Cerebellar cortex (tissue), 1 donor: ENCODE measurements at regions not wholly inside any gene's neighbourhood (a gene's known extent, or its start where the extent isn't known, plus 50 kb on each side); places are given as distances from the start of the nearest gene placed in this dataset.
"Not testable (repeated sequence)": the region's sequence is repeated elsewhere in the genome, so short reads cannot be mapped to it uniquely, and the experiment has no call there.

Experiments used
- DNase-seq: peaks from one replicate; pipeline ENCODE4 v3.0.0-alpha.2; 2015; ENCODE audit warnings: low spot score

DNA sequence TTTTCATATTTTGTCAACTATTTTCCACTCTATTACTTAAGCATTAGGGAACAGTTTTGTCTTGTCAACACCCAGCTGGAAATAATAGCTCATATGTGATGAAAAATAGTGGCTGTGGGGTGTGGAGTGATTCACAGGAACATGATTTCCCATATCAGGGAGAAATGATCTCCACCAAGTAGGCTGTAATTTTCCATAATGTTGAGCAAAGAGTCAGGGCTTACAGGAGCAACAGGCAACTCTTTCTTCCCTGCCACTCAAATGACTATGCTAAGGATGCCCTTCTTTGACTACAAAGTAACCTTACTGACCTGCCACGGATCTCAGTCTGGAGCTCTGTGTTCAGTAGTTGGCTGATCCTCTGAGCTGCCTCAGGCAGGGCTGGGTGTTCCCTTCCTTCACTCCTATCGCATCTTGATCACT is 90.0 kb upstream of the GATB start:
- DNase-seq, result no peak

DNA sequence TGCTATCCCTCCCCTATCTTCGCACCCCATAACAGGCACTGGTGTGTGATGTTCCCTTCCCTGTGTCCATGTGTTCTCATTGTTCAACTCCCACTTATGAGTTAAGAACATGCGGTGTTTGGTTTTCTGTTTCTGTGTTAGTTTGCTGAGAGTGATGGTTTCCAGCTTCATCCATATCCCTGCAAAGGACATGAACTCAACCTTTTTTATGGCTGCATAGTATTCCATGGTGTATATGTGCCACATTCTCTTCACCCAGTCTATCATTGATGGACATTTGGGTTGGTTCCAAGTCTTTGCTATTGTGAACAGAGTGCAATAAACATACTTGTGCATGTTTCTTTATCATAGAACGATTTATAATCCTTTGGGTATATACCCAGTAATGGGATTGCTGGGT is 84.7 kb upstream of the GATB start:
- not testable (repeated sequence) for DNase-seq

- no peak for DNase-seq
Measured at GRCh38 chr4:151842430-151843079, 81.7 kb upstream of the GATB start.

- peak; percentile 40 for DNase-seq
Measured at GRCh38 chr4:151841107-151841506, 80.3 kb upstream of the GATB start.

DNA sequence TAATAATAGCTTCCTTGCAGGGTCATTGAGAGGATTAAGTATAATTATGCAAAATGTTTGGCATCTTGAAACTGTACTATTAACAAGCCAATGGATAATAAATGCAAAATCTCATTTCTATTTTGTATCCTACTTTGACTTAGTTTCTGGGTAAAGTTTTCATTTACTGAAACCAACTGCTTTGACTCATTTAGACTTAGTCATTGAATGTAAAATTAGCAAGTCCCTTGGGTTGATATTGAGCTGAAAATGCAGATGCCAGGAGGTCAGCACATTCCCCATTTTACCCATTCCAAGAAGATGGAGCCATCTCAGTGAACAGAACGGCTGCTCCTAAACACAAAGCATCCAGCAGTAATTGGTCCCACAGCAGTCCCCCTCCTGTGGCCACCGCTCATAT is 74.7 kb upstream of the GATB start:
- no peak for DNase-seq

GRCh38 chr4:151833174-151833573 is 72.4 kb upstream of the GATB start:
- DNase-seq, result no peak

DNA sequence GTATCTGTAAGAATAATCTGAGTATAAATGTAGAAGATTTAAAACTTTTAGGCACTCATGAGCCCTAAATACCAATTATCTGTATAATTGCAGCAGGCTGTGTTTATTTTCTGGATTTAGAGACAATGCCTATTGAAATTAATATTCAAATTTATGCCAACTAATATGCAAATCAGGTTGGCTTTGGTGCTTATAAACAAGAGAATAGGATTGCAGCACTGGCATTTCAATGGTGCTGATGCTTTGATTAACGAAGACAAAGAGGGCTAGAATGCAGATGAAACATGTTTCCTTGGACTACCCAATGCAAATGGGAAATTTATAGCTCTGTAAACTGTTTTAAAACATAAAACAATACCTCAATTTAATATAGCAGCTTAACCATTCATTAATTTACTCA is 70.7 kb upstream of the GATB start:
- no peak for DNase-seq

DNA sequence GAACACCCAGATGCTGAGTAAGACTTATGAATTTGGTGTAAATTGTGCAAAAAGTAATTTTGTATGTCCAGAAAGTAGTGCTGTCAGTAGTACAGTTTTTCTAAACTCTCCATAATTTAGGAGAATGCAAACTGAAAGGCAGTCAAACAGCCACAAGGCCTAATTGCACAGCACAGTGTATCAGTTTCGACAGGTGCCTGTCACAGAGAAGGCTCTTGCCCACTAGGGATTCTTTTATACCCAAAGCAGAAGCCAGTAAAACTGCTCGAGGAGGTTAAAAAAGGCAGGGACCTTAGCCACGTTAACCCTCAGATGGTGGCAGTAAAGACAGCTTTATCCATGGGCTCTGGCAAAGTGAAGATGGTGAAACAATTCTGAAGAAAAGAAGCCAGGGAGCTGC is 69.4 kb upstream of the GATB start:
- DNase-seq, result no peak

- DNase-seq, result no peak
Measured at GRCh38 chr4:151829309-151829708, 68.5 kb upstream of the GATB start.

DNA sequence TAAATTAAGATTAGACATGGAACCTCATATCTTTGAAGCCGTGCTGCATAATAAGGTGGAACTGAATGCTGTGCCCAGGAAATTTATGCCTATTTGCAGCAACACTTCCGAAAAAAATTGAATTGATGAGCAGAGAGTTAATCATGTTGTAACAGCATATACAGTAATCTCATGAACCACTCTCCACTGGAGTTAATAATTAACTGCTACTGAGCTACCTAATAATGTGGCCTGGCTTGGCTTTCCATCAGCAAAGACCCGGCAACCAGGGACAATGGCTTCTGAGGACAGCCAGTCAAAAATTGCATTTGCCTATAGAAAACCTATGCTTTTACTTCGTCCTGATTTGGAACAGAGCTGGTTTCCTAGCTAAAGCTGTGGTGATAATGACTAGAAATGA is 63.8 kb upstream of the GATB start:
- DNase-seq, result no peak

DNA sequence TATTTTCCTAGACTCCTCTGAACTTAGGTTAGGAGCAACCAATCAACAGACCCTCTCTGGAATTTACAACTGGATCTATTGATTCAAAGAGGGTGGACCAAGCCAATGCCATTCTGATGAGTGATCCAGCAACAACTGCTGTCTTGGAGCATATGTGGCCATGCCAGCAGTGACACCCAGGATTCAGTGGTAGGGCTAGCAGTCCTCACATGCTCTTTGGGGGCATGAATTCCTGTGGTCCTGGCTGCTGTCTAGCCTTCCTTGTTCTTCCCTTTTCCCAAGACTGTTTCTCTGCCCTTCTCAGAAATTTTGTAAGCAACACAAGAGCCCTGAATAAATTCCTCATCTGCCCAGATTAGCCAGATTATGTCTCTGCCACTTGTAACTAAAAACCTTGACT is 61.5 kb upstream of the GATB start:
- no peak for DNase-seq

GRCh38 chr4:151820004-151820403 is 59.2 kb upstream of the GATB start:
- no peak for DNase-seq

DNA sequence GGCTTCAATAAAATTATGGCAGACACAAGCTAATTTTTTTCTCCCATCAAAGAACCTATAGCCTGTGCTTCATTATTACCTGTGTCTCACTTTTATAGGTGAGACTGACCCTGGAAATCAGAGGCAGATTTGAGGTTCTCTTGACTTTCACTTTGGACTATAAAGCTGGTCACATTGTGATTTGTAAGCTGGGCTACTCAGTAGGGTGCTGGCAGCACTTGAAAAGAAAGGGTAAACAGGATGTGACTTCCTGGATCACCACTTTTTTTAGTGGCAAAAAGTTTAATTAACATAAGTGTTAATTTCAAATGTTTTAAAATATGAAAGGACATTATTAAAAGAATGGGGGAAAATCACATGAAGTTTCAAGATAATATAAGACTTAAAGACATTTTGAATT is 50.6 kb upstream of the GATB start:
- DNase-seq, result no peak
